GM12875 (cell line): ENCODE measurements at regions not wholly inside any gene's neighbourhood (a gene's known extent, or its start where the extent isn't known, plus 50 kb on each side); places are given as distances from the start of the nearest gene placed in this dataset.

Experiments
- H3K4me3 ChIP-seq: one replicate; pipeline ENCODE4 v1.5.1; 2011; ENCODE audit warnings: low read depth, low read length, control low read depth
- TF ChIP-seq, protein P1 (sequence below): IDR thresholded peaks from 2 replicates; pipeline ENCODE4 v1.5.1; 2011; ENCODE audit warnings: low read depth, mild to moderate bottlenecking, control low read depth, inconsistent platforms, low read length, moderate library complexity, borderline replicate concordance; ENCODE audit not compliant: insufficient read depth

DNA sequence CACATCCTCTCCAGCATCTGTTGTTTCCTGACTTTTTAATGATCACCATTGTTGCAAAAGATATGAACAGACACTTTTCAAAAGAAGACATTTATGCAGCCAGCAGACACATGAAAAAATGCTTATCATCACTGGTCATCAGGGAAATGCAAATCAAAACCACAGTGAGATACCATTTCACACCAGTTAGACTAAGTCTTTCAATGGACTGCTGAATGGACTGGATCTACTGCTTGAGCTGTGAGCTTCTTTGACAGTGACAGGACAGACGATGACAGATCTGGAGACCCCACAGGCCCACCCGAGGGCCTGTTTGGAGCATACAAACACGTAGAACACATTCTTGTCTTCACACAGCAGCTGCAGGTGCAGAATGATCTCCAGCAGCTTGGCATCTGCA, 266.1 kb upstream of the RIOK2 start:
- TF ChIP-seq, protein P1, sequence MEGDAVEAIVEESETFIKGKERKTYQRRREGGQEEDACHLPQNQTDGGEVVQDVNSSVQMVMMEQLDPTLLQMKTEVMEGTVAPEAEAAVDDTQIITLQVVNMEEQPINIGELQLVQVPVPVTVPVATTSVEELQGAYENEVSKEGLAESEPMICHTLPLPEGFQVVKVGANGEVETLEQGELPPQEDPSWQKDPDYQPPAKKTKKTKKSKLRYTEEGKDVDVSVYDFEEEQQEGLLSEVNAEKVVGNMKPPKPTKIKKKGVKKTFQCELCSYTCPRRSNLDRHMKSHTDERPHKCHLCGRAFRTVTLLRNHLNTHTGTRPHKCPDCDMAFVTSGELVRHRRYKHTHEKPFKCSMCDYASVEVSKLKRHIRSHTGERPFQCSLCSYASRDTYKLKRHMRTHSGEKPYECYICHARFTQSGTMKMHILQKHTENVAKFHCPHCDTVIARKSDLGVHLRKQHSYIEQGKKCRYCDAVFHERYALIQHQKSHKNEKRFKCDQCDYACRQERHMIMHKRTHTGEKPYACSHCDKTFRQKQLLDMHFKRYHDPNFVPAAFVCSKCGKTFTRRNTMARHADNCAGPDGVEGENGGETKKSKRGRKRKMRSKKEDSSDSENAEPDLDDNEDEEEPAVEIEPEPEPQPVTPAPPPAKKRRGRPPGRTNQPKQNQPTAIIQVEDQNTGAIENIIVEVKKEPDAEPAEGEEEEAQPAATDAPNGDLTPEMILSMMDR = no peak

DNA sequence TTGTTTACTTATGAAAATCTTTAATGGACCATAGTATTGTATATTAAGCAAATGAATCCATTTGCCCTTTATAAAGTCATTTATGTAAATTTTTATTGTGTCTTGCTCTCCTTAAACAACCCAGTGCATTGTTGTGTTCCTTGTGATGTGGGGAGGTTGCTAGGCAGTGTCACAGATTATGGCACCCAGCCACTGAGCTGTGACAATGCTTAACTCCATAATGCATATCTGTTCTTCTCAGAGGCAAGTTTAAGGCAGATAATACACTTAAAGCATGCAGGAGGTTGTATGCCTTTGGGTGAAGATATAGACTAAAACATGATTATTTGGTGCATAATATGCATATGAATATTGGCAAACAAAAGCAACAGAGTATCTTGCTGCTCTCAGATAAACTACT, 269.6 kb upstream of the RIOK2 start:
- TF ChIP-seq, protein P1 = no peak
- no peak overlapping the region for H3K4me3 ChIP-seq

More for the DNA sequence above, 266.1 kb upstream of the RIOK2 start:
- H3K4me3 ChIP-seq = no peak overlapping the region

DNA sequence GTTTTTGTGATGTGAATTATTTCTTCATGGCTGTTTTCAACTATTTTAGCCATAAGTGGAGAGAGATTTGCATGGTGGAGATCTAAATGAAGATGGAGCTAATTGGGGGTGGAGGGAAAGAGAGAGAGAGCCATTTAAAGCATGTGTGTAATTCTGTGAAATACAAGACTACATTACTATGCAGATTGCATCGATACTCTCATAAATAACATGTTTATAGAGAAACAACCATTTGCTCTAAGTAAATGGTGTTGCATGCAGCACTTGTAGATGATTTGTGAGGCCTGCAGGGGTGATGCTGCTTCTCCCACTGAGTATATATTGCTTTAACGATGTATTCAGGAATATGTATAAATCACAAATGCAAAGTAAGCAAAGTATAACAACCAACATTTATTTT, 270.2 kb upstream of the RIOK2 start:
- TF ChIP-seq, protein P1 = no peak
- H3K4me3 ChIP-seq = no peak overlapping the region

DNA sequence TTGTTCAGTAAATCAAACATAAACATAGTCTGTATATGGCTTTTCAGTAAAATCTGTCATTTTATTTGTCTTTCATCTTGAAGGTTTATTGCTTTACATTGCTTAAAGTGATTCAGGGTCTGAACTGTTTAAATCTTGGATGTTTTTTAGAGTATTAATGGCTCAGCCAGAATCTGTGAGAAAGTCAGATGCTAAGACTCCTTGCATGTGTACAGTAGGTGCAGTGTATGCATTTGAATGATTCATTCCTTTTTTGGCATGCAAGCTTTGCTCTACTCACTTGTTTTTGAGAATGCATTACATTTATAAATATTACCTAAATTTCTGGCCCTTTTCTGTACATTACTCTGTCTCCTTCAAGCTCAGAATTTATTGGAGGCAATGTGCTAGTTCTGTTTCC, 271.0 kb upstream of the RIOK2 start:
- H3K4me3 ChIP-seq = no peak overlapping the region
- TF ChIP-seq, protein P1 = no peak

DNA sequence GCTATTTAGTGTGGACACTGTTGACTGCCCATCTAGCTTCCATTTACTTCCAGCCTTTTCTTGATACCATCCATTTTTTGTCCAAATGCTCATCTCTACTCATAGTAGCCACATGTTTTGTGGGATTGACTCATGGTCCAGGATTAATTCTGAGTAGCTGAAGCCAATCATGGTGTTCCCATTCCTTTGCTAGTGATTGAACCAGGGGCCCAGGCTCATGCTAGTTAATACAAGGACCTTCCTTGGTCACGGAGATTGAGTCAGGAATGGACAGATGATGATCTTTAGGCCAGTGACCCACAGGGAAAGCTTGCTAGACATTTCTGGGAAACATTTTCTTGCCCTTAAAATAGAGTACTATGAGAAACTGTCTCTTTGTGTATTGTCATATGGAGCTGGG, 272.9 kb upstream of the RIOK2 start:
- TF ChIP-seq, protein P1 = no peak
- H3K4me3 ChIP-seq = no peak overlapping the region

DNA sequence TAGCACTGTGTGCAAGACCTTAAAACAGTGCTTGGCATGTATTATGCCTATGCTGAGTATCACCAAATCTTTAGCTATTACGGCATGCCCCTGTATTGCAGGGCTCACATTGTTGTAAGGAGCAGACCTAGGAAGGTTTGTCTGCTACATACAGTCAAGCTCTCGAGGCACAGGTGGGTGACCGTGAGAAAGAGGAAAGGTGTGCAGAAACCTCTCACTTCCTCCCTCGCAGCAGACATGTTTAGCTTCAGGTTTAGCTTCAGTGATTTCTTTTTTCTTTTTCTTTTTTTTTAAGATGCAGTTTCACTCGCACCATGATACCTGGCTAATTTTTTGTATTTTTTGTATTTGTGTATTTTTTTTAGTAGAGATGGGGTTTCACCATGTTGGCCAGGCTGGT, 275.8 kb upstream of the RIOK2 start:
- TF ChIP-seq, protein P1 = no peak
- H3K4me3 ChIP-seq = no peak overlapping the region

DNA sequence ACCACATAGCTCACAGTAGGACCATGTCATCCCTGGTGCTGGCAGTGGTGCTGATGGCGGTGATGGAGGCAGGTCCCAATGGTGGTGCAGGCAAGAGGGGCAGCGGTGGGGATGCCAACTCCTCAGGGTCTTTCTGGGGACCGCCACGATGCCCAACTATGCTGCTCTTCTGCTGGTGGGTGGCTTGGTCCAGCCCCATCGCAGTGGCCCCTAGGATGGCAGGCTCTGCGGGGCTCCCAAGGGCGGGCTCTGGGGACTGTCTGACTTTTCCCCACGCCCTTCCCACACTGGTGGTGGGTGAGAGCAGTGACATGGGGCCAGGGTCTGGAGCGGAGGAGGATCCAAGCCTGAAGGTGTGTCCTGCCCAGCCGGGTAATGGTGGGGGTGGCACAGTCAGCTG, 288.9 kb upstream of the RIOK2 start:
- TF ChIP-seq, protein P1 = no peak

More for the DNA sequence above, 288.9 kb upstream of the RIOK2 start:
- H3K4me3 ChIP-seq = no peak overlapping the region
